ENCODE measurements at regions not wholly inside any gene's neighbourhood (a gene's known extent, or its start where the extent isn't known, plus 50 kb on each side); places are given as distances from the start of the nearest gene placed in this dataset.
A peak's percentile ranks its signal among the peaks of the same experiment; 100 is the strongest.

GRCh38 chr13:63938851-63939250, 2523.2 kb upstream of the PCDH20 start:
- ATAC-seq (ENCODE audit: low read depth) (no peak; the same call in 1 of the 2 replicates), DNase-seq (peak; percentile 48)
- Histone ChIP-seq H3K18ac (ENCODE audit: low read depth, low read length) (no peak overlapping the region), H3K79me1 (ENCODE audit: low read depth in 1 of 2, low read length in 2 of 2) (no peaks in the 10 kb centered on the region), H3K14ac (replicated peaks; ENCODE audit: low read depth, low read length) (no peak overlapping the region), H3K4me2 (ENCODE audit: low read depth, low read length) (no peak overlapping the region; the same call in 1 of the 2 replicates), H4K8ac (ENCODE audit: low read depth in 2 of 2, low read length in 2 of 2) (no peak overlapping the region), H3K27me3 (ENCODE audit: control insufficient read depth, insufficient read depth, low read length) (no peaks in the 10 kb centered on the region), H3K4me3 (ENCODE audit: insufficient read depth, low read depth, low read length) (no peak overlapping the region), H4K20me1 (ENCODE audit: insufficient read depth, low read length) (no peaks in the 10 kb centered on the region), H3K9me1 (ENCODE audit: insufficient read depth, low read length) (no peaks in the 10 kb centered on the region), H2BK20ac (ENCODE audit: low read depth, low read length) (no peak overlapping the region), H3K27ac (ENCODE audit: insufficient read depth, low read length) (no peak overlapping the region), H3K23ac (ENCODE audit: low read depth, low read length) (no peak overlapping the region), H2AFZ (replicated peaks; ENCODE audit: low read length, poor library complexity) (no peak overlapping the region), H3K4ac (ENCODE audit: low read depth, low read length) (no peak overlapping the region), H3K9ac (ENCODE audit: low read depth, low read length) (no peak overlapping the region), H2BK120ac (ENCODE audit: low read depth, low read length) (no peak overlapping the region; the same call in 1 of the 2 replicates), H3K56ac (ENCODE audit: extremely low read depth, insufficient read depth, low read length) (no peak overlapping the region), H2BK5ac (ENCODE audit: low read depth, low read length, poor library complexity, severe bottlenecking) (no peak overlapping the region), H4K5ac (ENCODE audit: low read depth, low read length) (no peak overlapping the region), H2AK9ac (replicated peaks; ENCODE audit: low read depth, low read length, poor library complexity) (no peak overlapping the region), H2AK5ac (ENCODE audit: low read depth, low read length) (no peak overlapping the region), H3K4me1 (ENCODE audit: control insufficient read depth, insufficient read depth, low read length) (peaks cover 1% of the 10 kb centered on the region; the same call in 1 of the 2 replicates), H3K9me3 (ENCODE audit: control insufficient read depth, insufficient read depth, low read length) (no peaks in the 10 kb centered on the region), H4K91ac (ENCODE audit: insufficient read depth, low read depth, low read length) (no peak overlapping the region), H3K36me3 (ENCODE audit: control insufficient read depth, insufficient read depth, low read length) (no peaks in the 10 kb centered on the region), H2BK15ac (ENCODE audit: low read depth, low read length) (no peak overlapping the region)
- BruUV-seq (replicated peaks) = no TSS peak
- intact Hi-C loops (cut with micrococcal nuclease) (no loop called here), in situ Hi-C loops (cut with MboI; ENCODE audit: low sequenced_read_pairs) (no loop called here), dilution Hi-C loops (cut with HindIII; ENCODE audit: low sequenced_read_pairs, unreplicated experiment) (no loop called here)
- ChIA-PET POLR2A (ENCODE audit: unreplicated experiment) (interaction anchor here (0.5 kb wide), 1 partner anchor 50 kb away, joined by 3 read pairs; no protein-coding TSS in a partner anchor), CTCF (no interaction called here)
- WGBS, 2 experiments (ENCODE audit: extremely low coverage in 2 of 2, insufficient read length in 1 of 2) = no CpG with 5 or more reads among the region's 3 CpGs
- TF ChIP-seq CHD1 (IDR thresholded peaks at IDR 0.05; ENCODE audit: low read depth, low read length) = no peak
- no peak for TF ChIP-seq SMC3 (IDR thresholded peaks at IDR 0.05; ENCODE audit: low read depth, low read length)
- no peak for TF ChIP-seq ELK1 (IDR thresholded peaks at IDR 0.05; ENCODE audit: borderline replicate concordance, low read depth, low read length)
- TF ChIP-seq MAFK (IDR thresholded peaks at IDR 0.05; ENCODE audit: low read depth, low read length) = no peak
- no peak for TF ChIP-seq RCOR1 (IDR thresholded peaks at IDR 0.05; ENCODE audit: insufficient replicate concordance, low read length)
- no peak for TF ChIP-seq MXI1 (IDR thresholded peaks at IDR 0.05; ENCODE audit: borderline replicate concordance, low read depth, low read length)
- TF ChIP-seq NFE2L2 (IDR thresholded peaks at IDR 0.05; ENCODE audit: low read depth, low read length) = no peak
- no peak for TF ChIP-seq RFX5 (IDR thresholded peaks at IDR 0.05; ENCODE audit: low read depth, low read length)
- no peak for TF ChIP-seq USF2 (IDR thresholded peaks at IDR 0.05; ENCODE audit: low read depth, low read length)
- TF ChIP-seq RAD21 (IDR thresholded peaks at IDR 0.05; ENCODE audit: low read length) = no peak
- TF ChIP-seq FOS (IDR thresholded peaks at IDR 0.05; ENCODE audit: low read depth, low read length) = no peak
- no peak for TF ChIP-seq CEBPB (IDR thresholded peaks at IDR 0.05; ENCODE audit: low read depth, low read length)
- no peak for TF ChIP-seq CTCF (conservative IDR thresholded peaks at IDR 0.05; ENCODE audit: low read depth, low read length)
